ENCODE measurements at regions not wholly inside any gene's neighbourhood (a gene's known extent, or its start where the extent isn't known, plus 50 kb on each side); places are given as distances from the start of the nearest gene placed in this dataset.
A peak's percentile ranks its signal among the peaks of the same experiment; 100 is the strongest.

DNA sequence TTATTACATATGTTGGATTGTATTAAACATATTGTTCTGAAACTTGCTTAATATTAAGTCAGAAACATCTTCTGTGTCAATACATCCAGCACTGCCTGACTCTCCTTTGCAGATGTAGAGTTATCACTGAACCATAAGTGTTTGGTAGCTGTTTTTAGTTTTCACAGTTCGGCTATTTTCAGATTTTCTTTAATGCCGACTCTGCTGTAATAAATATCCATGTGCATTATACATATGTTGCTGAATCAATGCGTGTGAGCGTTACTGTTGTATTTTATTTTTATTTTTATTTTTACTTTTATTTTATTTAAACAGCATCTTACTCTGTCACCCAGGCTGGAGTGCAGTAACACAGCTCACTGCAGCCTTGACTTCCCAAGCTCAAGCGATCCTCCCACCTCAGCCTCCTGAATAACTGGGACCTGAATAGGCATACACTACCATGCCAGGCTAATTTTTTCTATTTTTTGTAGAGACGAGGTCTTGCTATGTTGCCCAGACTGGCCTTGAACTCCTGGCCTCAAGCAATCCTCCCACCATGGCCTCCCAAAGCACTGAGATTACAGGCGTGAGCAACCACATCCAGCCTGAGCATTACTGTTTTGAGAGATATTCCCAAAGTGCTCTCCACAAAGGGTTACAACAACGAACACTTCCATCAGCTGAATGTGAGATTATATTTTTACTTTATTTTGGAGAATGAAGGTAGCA lies 50.7 kb upstream of the NOCT start:
- no peak for DNase-seq

DNA sequence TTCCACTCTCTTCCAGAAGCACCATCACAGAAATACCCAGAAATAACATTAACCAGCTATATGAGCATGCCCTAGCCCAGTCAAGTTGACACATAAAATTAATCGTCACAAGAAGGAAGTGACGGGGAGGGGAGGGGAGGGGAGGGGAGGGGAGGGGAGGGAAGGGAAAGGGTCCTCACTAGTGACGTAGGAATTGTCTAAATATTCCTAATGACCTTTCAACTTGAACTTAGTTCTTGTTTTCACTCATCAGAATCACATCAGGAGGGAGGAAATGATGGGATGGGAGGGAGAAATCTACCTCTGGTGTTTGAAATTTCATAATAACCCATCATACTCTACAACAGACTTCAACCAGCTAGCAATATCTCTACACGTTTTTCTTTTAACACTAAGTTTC lies 52.2 kb upstream of the NOCT start:
- no peak for DNase-seq

DNA sequence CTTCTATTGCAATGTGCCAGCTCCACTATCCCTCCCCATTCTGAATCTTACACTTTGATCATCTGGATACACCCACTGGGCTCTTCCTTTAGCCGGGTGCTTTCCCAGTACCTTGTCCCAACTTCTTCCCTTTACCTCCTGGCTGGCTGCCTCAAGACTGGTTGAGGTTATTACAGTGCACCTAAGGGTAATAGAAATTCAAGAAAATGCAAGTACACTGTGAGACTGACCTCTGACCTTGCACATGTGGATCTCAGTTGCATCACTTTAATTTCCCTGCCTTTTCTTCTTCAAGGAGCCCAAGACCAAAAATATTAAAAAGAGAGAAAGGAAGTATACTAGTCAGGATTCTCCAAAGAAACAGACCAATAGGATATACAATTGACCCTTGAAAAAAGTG lies 53.9 kb upstream of the NOCT start:
- DNase-seq, result no peak

DNA sequence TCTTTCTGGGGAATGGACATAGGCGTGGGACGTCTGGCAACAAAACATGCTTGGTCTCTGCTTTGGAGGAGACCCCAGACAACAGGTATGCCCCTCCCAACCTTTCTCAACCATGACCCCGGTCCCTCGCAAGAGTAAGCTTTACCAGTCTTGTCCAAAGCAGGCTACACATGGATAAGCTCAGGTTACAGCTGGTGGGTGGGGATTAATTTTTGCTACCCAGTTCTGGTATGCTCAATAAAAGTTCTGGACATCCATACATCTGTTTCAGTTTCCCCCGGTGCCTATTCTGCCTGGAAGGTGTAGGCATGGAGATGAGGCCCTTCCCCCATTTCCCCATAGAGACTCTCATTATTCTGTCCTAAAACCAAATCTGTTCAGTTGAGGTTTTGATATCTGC lies 54.5 kb upstream of the NOCT start:
- no peak for DNase-seq

DNA sequence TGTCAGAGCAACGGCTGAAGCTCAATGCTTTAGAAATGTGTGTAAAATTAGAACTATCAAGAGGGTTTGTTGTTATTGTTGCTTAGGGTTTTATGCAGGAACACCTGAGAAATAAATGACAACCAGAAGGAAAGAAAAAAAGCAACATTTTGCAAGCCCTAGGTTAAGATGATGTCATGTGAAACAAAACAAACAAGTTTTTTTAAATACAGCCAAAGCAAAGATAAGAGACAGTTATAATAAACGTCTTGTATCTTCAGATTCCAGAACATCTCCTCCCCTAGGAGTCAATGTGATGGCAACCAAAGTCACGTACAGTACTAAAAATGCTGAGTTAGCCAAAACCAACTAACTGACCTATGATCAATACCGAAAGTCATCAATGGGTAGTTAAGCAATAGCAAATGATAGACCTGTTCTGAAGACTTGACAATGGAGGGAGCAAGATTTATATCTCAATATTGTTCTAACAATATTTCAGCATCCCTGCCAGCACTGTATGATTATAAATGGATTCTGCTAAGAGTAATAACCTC lies 55.3 kb upstream of the NOCT start:
- no peak for DNase-seq

DNA sequence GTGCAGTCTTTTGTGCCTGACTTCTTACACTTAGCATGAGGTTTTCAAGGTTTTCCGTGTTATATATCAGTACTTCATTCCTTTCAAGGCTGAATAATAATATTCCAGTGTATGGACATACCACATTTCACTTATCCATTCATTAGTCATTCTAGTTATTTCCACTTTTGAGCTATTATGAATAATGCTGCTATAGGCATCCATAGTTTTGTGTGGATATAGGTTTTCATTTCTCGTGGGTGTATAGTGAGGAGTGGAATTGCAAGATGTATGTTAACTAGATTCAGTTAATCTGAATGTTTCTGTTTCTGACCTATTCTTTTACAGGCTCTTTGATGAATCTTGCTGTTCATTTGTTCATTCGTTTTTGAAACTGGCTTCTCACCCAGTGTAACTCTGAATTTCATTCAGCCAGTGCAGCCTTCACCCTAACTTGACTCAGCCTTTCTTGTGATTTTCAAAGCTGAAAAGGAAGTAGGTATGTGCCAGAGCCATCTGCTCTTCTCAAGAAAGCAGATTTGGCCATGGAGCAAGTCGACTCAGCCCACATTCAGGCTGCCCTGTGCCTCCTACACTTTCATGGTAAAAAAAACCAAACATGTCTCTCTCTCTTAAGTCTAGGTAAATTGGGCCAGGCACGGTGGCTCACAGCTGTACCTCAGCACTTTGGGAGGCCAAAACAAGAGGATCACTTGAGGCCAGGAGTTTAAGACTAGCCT lies 56.3 kb upstream of the NOCT start:
- DNase-seq, result no peak

DNA sequence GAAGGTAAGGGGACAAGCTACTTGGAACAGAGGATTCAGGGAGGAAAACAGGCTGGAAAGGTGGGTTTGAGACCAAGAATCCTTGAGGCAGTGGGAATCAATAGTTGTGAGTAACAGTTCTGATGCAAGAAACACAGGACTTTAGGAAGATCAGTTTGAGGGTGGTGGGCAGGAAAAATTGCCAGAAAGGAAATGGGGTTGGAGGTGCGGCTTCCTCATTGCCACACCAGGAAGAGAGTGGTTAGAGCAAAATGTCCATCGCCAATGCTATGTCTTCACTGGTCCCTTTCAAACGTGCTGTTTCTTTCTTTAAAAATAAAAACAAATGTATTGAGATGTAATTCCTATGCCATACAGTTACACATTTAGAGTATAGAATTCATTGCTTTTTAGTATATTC lies 57.1 kb upstream of the NOCT start:
- no peak for DNase-seq

DNA sequence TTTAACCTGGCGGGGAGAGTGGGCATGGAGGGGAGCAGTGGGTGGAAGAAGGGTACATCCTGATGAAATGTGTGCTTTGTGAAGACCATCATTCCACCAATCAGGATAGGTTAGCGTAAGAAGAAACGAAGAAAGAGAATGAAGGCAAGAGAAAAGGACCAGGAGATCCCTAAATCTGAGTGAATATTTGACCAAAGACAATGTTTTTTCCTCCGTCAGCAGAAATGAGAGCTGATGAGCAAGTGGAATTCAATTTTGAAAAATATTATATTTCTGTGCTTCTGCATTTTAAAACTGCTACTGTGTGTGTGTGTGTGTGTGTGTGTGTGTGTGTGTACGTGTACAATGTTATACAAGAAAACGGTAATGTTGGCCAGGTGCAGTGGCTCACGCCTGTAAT lies 58.3 kb upstream of the NOCT start:
- no peak for DNase-seq

DNA sequence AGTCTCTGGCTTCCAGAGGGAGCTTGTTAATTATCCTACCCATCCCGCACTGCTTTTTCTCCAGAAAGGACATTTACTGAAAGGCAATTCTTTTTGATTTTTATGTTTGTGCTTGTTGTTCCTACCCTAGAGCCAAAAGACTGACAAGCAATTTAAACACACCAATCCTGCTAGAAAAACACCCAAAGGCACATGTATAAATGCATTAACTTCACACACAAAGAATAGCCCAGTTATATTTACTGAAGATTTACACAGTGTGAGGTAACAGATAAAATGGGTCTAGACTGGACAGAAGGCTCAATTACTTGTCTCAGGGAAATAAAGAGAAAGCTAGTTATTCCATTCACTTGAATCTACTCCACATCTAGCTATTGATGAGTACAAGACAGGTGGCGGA lies 61.2 kb upstream of the NOCT start:
- no peak for DNase-seq

DNA sequence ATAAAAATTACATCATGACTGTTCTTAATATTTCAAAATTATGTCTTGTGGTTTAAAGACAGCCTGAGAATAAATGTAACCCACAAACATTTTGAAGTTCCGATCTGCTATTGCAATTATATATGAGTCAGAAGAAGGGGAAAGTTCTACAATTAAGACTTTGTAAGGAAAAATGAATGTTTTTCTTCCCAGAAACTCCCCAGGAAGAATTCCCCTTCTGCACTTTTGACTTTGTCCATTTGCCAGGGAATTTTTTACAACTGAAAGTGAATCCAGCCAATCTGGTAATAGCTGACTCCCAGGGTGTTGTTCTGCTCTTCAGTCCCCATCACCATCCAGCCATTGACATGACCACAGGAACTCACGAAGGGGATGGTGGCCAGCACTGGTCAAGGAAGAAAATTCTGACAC lies 61.6 kb upstream of the NOCT start:
- DNase-seq, result peak; percentile 93

DNA sequence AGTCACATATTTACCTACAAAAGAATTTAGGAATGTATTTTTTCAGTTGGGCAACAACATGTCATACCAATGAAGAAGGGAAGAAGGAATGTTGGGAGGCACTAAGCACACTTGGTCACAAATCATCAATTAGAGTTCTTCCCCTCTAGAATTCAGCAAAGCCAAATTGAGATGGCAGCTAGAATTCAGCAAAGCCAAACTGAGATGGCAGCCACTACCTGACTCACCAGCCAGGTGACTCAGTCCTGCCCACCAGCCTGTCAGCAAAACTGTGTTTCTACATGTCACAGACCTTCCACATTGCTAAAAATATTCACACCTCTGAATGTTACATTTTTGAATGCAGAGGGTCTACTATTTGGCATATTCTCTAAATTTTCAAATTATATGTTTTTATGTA lies 63.2 kb upstream of the NOCT start:
- DNase-seq, result peak; percentile 37

DNA sequence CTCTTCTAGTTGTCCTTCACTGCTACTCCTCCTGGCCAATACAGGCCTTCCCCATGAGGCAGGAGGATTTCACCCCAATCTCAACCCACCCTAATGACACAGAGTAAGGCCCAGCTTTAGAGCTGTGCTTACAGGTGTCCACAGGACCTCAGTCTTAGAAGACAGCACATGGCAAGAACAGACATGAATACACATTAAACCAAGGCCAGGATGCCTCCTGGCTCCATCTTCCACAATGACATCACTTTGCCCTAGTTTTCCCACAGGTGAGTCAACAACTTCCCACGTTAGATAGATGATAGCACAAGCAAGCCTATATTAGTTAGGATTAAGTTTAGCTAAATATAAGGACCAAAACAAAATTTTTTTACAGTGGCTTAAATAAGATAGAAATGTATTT lies 63.8 kb upstream of the NOCT start:
- DNase-seq, result no peak

DNA sequence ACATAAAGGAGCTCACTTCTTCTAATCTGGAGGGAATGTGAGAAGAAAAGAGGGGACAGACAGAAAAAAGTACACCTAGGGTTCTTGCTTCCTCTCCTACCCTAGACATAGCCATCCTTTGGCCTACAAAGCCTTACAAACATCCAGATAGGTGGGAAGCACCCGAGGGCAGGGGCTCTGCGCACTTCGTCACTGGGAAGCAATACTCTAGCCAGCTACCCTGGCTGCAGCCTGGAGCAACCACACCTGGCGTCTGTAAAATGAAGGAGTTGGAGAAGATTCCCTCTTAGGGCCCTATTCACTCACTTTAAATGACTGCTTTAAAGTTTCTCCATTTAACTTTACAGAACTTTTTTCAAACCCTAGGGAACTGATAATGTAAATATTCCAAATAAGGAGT lies 65.7 kb upstream of the NOCT start:
- no peak for DNase-seq

DNA sequence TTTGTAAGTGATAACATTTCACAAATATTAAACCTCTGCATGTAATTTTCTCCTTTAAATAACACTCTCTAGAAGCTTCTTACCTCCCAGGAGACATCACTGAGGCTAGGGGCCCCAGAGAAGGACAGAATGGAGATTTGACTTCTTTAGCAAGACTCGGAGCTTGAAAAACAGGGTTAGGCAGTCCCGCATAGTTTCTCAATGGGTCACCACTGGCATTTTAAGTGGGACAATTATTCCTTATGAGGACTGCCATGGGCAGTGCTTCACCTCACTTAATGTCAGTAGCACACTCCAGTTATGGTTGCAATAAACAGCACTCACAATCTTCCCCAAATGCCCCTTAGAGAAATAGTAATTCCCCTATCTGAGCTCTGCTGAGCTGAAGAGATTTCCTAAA lies 66.7 kb upstream of the NOCT start:
- DNase-seq, result no peak

DNA sequence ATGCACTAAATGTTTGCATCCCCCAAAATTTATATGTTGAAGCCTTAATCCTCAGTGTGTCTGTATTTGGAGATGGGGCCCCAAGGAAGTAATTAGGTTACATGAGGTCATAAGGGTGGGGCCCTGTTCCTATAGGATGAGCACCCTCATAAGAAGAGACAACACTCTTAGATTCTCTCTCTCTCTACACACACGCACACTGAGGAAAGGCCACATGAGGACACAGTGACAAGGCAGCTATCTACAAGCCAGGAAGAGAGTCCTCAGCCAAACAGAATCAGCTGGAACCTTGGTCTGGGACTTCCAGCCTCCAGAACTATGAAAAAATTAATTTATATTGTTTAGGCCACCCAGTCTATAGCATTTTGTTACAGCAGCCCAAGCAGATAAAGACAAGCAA lies 69.3 kb upstream of the NOCT start:
- no peak for DNase-seq

DNA sequence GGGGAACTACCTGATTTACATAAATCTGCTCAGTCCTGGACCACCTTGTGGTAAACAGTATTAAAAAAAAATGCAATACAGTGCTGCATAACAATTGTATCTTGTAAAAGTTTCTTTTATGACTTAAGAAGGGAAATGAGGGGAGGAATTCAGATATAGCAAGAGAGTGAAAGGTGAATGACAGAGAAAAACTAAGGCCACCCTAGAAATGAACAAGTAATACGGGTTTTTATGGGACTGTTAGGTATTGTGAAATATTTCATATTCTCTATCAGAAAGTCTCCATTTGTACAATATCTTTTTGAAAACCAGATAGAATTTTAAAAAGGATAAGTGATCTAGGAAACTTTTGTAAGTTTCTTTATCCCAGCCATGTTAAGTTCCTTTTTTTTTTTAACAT lies 69.7 kb upstream of the NOCT start:
- no peak for DNase-seq

DNA sequence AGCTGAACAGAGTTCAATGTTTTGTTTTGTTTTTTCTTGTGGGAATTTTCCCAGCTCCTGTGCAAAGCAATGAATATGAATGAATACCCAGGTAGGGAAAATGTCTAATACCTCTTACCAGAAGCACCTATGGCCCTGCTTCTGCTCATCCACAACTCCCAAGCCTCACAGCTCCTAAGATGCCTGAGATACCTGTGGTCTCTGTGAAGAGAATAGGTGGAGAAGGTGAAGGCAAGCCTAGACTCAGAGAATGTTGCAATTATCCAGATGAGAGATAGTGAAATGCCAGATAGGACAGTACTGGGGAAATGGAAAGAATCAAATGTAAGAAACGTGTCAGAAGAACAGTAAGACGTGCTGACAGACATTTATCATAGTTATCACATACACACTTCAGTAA lies 70.2 kb upstream of the NOCT start:
- DNase-seq, result no peak

DNA sequence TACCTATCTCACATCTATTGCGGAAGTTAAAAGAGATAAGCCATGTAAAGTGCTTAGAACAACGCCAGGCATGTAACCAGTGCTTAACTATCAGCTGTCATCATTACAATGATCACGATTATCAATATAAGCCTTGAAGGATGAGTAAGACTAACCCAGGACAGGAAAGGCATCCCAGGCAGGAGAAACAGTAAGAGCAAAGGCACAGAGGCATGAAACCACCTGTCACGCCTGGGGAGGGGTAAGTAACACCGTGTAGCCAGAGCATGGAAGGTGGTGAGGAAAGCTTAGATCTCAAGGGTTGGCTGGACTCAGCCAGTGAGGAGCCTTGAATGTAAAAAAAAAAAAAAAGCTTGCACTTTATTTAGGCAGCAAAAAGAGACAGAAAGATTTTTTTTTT lies 71.7 kb upstream of the NOCT start:
- no peak for DNase-seq

DNA sequence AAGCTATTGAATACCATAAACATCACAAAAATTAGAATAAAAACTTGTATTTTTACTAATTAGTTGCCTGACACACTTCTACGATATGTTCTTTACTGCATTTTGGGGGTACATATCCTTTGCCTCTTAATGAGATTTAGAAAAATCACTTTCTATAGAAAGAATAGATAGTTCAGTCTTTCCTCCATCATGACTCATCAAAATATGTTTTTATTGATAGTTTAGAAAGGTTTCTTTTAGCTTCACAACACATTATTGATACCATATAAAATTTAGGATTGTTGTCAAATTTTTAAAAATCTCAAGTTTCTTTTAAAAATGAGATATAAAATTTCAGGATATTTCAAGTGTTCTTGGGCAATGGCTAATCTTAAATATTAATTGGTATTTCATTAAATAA lies 74.5 kb upstream of the NOCT start:
- DNase-seq, result no peak

DNA sequence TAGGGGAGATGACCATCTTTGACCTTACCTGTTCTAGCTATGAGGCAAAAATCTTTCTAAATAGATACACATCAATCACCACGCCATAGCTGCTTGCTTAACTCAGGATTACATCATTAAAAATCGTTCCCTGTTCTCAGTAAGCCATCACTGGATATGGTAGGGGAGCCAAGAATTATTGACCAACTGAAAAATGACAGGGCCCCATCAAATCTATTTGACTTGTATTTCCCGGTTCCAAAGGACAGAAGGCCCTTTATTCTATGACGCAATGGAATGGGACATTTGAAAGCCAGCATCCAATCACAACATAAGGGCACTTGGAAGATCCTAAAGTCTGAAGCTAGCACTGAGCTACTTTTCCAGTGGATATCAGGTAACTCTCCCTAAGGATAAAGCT lies 75.6 kb upstream of the NOCT start:
- no peak for DNase-seq

DNA sequence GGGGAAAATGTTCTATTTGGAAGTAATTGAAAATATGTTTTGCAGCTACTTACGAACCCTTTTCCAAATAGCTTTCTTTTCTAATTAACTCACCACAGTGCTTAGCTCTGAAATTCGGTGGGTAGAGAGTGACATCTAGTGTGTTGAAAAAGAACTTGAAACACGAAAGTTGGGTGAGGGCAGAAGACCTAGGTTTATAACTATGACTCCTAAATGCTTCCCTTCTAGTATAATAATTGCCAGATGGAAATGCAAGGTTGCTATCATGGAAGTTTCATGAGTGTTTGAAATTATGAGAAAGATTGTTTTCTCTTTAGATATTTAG lies 77.3 kb upstream of the NOCT start:
- peak; percentile 48 for DNase-seq

DNA sequence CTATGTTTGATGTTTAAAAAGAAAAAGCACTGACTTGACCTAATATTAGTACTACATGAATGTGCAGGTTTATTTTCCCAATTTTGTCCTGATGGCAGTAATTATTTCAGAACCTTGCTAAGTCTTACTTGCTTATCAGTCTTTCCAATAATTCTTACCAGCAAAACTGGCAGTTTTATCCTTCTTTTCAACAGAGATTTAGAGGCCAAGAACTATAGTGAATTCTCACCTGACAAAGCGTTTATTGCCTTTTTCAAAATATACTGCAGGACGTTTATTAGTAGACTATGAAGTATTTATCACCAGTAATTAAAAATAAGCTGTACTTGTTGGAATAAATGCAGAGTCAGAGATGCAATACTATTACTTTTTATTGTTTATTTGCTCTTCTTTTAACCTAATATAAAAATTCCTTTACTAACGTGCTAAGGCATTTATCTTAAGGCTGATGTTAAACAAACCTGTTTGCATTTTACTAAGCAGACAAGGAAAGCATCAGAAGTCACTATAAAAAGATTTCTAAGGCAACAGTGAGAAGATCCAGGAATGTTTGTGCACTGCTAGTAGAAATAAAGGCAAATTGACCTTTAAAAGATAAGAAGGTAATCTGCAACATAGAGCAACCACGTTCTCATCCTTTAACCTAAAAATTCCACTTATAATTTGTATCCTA lies 80.3 kb upstream of the NOCT start:
- DNase-seq, result no peak

DNA sequence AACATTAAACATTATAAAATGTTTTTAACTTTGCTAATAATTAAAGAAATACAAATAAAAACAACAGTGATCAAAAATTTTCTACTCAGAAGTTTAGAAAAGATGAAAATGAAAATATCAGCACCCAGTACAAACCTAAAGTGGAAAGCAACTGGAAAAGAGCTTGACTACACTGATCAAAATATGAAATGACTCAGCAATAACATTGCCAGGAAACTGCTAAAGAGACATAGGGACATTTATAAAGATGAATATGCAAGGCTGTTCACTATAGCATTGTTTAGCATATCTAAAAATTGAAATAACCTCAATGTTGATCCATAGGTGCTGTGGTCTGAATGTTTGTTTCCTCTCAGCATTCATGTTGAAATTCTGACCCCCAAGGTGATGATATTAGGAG lies 88.5 kb upstream of the NOCT start:
- DNase-seq, result no peak

DNA sequence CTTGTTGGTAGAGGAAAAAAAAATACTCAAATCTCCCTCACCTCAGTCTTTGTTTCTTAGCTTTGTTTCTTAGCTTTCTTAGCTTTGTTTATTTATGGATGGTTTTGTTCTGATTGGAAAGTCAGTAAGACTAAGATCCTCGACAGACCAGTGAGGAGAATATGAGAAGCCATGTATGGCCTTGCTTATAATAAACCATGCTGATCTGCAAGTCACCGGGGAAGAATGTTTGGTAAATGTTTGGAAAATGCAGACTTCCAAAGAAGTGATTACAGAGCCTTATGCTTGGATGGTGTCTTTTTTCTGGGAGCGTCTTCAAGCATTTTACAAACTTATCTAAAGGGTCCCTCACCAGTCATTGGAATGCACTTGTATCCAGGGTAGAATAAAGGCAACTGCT lies 90.1 kb upstream of the NOCT start:
- DNase-seq, result no peak

Measured in kidney glomerular epithelial cell (primary cell).